ENCODE measurements at regions not wholly inside any gene's neighbourhood (a gene's known extent, or its start where the extent isn't known, plus 50 kb on each side); places are given as distances from the start of the nearest gene placed in this dataset.
"Not testable (repeated sequence)": the region's sequence is repeated elsewhere in the genome, so short reads cannot be mapped to it uniquely, and the experiment has no call there.

- 56 to 61% (median 57%) methylated on average over 14 of the region's 14 CpGs for WGBS, 3 donors
- DNase-seq (no peak), FAIRE-seq (no peak)
- Histone ChIP-seq H3K4me1 (ENCODE audit: control insufficient read depth in 3 of 3, insufficient read depth in 2 of 3, low read depth in 1 of 3, low read length in 2 of 3) (no peaks in the 10 kb centered on the region), H3K27me3 (ENCODE audit: control insufficient read depth in 3 of 3, insufficient read depth in 3 of 3, low read length in 3 of 3) (no peaks in the 10 kb centered on the region), H3K9me3 (ENCODE audit: control insufficient read depth in 2 of 2, insufficient read depth in 1 of 2, low read depth in 1 of 2, low read length in 1 of 2) (no peaks in the 10 kb centered on the region), H3K4me3 (ENCODE audit: low read depth in 1 of 3, low read length in 3 of 3) (no peak overlapping the region), H3K27ac (ENCODE audit: low read depth in 1 of 3, low read length in 2 of 3) (no peak overlapping the region), H3K36me3 (ENCODE audit: control insufficient read depth in 3 of 3, insufficient read depth in 2 of 3, low read depth in 1 of 3, low read length in 3 of 3) (no peaks in the 10 kb centered on the region)
Measured at GRCh38 chr7:98785929-98786571, 83.8 kb downstream of the TMEM130 start.

GRCh38 chr7:98788966-98789365 is 80.8 kb downstream of the TMEM130 start:
- WGBS, 3 donors, result 45 to 53% (median 49%) methylated on average over 3 of the region's 3 CpGs
- Histone ChIP-seq H3K36me3 (ENCODE audit: control insufficient read depth in 3 of 3, insufficient read depth in 2 of 3, low read depth in 1 of 3, low read length in 3 of 3) (no peaks in the 10 kb centered on the region), H3K4me3 (ENCODE audit: low read depth in 1 of 3, low read length in 3 of 3) (no peak overlapping the region), H3K27me3 (ENCODE audit: control insufficient read depth in 3 of 3, insufficient read depth in 3 of 3, low read length in 3 of 3) (no peaks in the 10 kb centered on the region), H3K27ac (ENCODE audit: low read depth in 1 of 3, low read length in 2 of 3) (no peak overlapping the region), H3K9me3 (ENCODE audit: control insufficient read depth in 2 of 2, insufficient read depth in 1 of 2, low read depth in 1 of 2, low read length in 1 of 2) (no peaks in the 10 kb centered on the region), H3K4me1 (ENCODE audit: control insufficient read depth in 3 of 3, insufficient read depth in 2 of 3, low read depth in 1 of 3, low read length in 2 of 3) (no peaks in the 10 kb centered on the region)
- no peak for DNase-seq
- FAIRE-seq, result no peak

- not testable (repeated sequence) for H3K36me3 ChIP-seq (ENCODE audit: control insufficient read depth in 3 of 3, insufficient read depth in 2 of 3, low read depth in 1 of 3, low read length in 3 of 3); H3K27ac ChIP-seq (ENCODE audit: low read depth in 1 of 3, low read length in 2 of 3); H3K27me3 ChIP-seq (ENCODE audit: control insufficient read depth in 3 of 3, insufficient read depth in 3 of 3, low read length in 3 of 3); H3K4me1 ChIP-seq (ENCODE audit: control insufficient read depth in 3 of 3, insufficient read depth in 2 of 3, low read depth in 1 of 3, low read length in 2 of 3); H3K4me3 ChIP-seq (ENCODE audit: low read depth in 1 of 3, low read length in 3 of 3); FAIRE-seq; DNase-seq; H3K9me3 ChIP-seq (ENCODE audit: control insufficient read depth in 2 of 2, insufficient read depth in 1 of 2, low read depth in 1 of 2, low read length in 1 of 2)
- WGBS, 3 donors, result 84 to 96% (median 90%) methylated on average over 4 of the region's 4 CpGs
Measured at GRCh38 chr7:98794453-98794852, 75.4 kb downstream of the TMEM130 start.

- Histone ChIP-seq H3K27ac (ENCODE audit: low read depth in 1 of 3, low read length in 2 of 3) (no peak overlapping the region), H3K27me3 (ENCODE audit: control insufficient read depth in 3 of 3, insufficient read depth in 3 of 3, low read length in 3 of 3) (no peaks in the 10 kb centered on the region), H3K4me1 (ENCODE audit: control insufficient read depth in 3 of 3, insufficient read depth in 2 of 3, low read depth in 1 of 3, low read length in 2 of 3) (no peaks in the 10 kb centered on the region), H3K9me3 (ENCODE audit: control insufficient read depth in 2 of 2, insufficient read depth in 1 of 2, low read depth in 1 of 2, low read length in 1 of 2) (peaks cover 0 to under 1% of the 10 kb centered on the region in 2 donors), H3K36me3 (ENCODE audit: control insufficient read depth in 3 of 3, insufficient read depth in 2 of 3, low read depth in 1 of 3, low read length in 3 of 3) (no peaks in the 10 kb centered on the region), H3K4me3 (ENCODE audit: low read depth in 1 of 3, low read length in 3 of 3) (no peak overlapping the region)
- no peak for FAIRE-seq
- no peak for DNase-seq
- WGBS, 3 donors, result 78 to 84% (median 79%) methylated on average over 12 of the region's 12 CpGs
Measured at GRCh38 chr7:98795741-98796493, 73.9 kb downstream of the TMEM130 start.

Measured in small intestine (tissue), 7 donors.